ENCODE measurements at regions not wholly inside any gene's neighbourhood (a gene's known extent, or its start where the extent isn't known, plus 50 kb on each side); places are given as distances from the start of the nearest gene placed in this dataset.

DNA sequence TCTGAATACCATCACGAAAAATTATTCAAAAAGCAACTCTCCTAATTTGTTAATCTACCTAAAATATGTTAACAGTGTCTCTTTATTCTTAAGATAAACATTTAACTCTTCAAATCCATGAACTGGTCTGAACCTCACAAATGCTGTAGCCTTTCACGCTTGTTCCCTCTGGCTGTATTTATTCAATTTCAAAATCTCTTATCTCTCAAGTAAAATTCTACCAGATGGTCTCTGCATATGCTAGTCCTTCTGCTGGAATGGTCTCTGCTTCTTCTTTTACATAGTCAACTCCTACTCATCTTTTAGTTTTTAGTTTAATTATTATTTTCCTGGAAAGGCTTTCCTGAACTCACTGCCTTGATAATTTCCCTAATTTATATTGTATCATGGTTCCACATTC lies 232.9 kb upstream of the PCDH20 start:
- H2AK5ac ChIP-seq (ENCODE audit: insufficient read length, low read length) = no peak overlapping the region
- H3K4me2 ChIP-seq (ENCODE audit: insufficient read depth, insufficient read length, low read length) = no peak overlapping the region
- no peaks in the 10 kb centered on the region for H4K20me1 ChIP-seq (ENCODE audit: control insufficient read depth, insufficient read depth, insufficient read length)
- H3K4me1 Mint-ChIP-seq = no peaks in the 10 kb centered on the region
- no peak overlapping the region for H3T11ph ChIP-seq (ENCODE audit: low read length)
- H3K23ac ChIP-seq (ENCODE audit: insufficient read length, low read depth, low read length) = no peak overlapping the region
- no peak overlapping the region for H3K18ac ChIP-seq (ENCODE audit: insufficient read length, low read depth, low read length)
- no peaks in the 10 kb centered on the region for H3K36me3 Mint-ChIP-seq (ENCODE audit: insufficient read depth in 1 of 3, low read depth in 3 of 3)
- no peak overlapping the region for H3K14ac ChIP-seq (ENCODE audit: insufficient read depth, low read length)
- no peak overlapping the region for H2BK20ac ChIP-seq (ENCODE audit: low read depth, low read length, poor library complexity, severe bottlenecking)
- no peak overlapping the region for H2BK15ac ChIP-seq (ENCODE audit: low read depth, low read length)
- no peak overlapping the region for H4K5ac ChIP-seq (ENCODE audit: insufficient read length, low read depth, low read length)
- no peak overlapping the region for H2BK12ac ChIP-seq (ENCODE audit: insufficient read length, low read depth, low read length)
- no peak overlapping the region for H2BK120ac ChIP-seq (ENCODE audit: low read depth, low read length, poor library complexity, severe bottlenecking)
- H3K79me2 ChIP-seq (ENCODE audit: insufficient read depth, low read length) = no peaks in the 10 kb centered on the region
- no peak overlapping the region for H4K8ac ChIP-seq (replicated peaks; ENCODE audit: insufficient read length, low read depth, low read length)
- no peak for DNase-seq
- no peak overlapping the region for H3K9ac ChIP-seq (ENCODE audit: extremely low read depth, insufficient read length, low read length)
- H3K79me1 ChIP-seq (ENCODE audit: insufficient read depth, low read depth, low read length, poor library complexity, severe bottlenecking) = no peaks in the 10 kb centered on the region
- no peak for TF ChIP-seq CTCF (conservative IDR thresholded peaks at IDR 0.05)
- no CpG with 5 or more reads among the region's 2 CpGs for WGBS (ENCODE audit: extremely low coverage, insufficient read length, low lambda C conversion rate)
- H3K4ac ChIP-seq (ENCODE audit: low read depth, low read length) = no peak overlapping the region
- H3K56ac ChIP-seq (ENCODE audit: insufficient read length, low read depth, low read length) = no peak overlapping the region
- H2AFZ ChIP-seq (ENCODE audit: low read length) = no peak overlapping the region
- no peak overlapping the region for H3K27ac ChIP-seq (ENCODE audit: insufficient read length, low read depth, low read length)
- H3K23me2 ChIP-seq (ENCODE audit: insufficient read length, low read depth, low read length, poor library complexity, severe bottlenecking) = no peaks in the 10 kb centered on the region
- no peaks in the 10 kb centered on the region for H3K27me3 ChIP-seq (ENCODE audit: insufficient read depth, low read length)
- H4K91ac ChIP-seq (ENCODE audit: insufficient read length, low read depth, low read length) = no peak overlapping the region
- no peaks in the 10 kb centered on the region for H3K27me3 Mint-ChIP-seq (ENCODE audit: low read depth)
- no peak overlapping the region for H3K27ac Mint-ChIP-seq
- H2BK5ac ChIP-seq (ENCODE audit: insufficient read length, low read length) = no peak overlapping the region
- no peaks in the 10 kb centered on the region for H3K9me3 ChIP-seq (ENCODE audit: control insufficient read depth, low read depth, low read length)
- H3K4me1 ChIP-seq (ENCODE audit: insufficient read depth, low read length) = no peaks in the 10 kb centered on the region
- no peak overlapping the region for H3K4me3 Mint-ChIP-seq
- no peaks in the 10 kb centered on the region for H3K9me3 Mint-ChIP-seq
